Caco-2 (cell line): ENCODE measurements at regions not wholly inside any gene's neighbourhood (a gene's known extent, or its start where the extent isn't known, plus 50 kb on each side); places are given as distances from the start of the nearest gene placed in this dataset.

Source experiments
- BruUV-seq: library from RNA; stranded (reverse); fragments of 400-500 nt; replicated peaks from 2 replicates; lab custom pipeline; 2021; lab: Mats Ljungman, UMichigan
- CTCF ChIA-PET: fragments of 300-600 bp; sonication (Branson Sonifier 250); formaldehyde crosslinking; loops from one replicate; lab custom pipeline; 2022; ENCODE audit warnings: antibody characterized with exemption; lab: Charles Lee
- POLR2A ChIA-PET: fragments of 300-600 bp; sonication (Branson Sonifier 250); formaldehyde crosslinking; loops from one replicate; lab custom pipeline; 2022; ENCODE audit warnings: antibody characterized with exemption; lab: Charles Lee
- DNase-seq, 2 experiments: peaks; one replicate each; pipeline versions ENCODE4 v3.0.0 to v3.0.0-alpha.2; 2020 to 2022
- H3K27me3 ChIP-seq: replicated peaks from 2 replicates; pipeline ENCODE4 v1.6.0; 2011; ENCODE audit warnings: low read length; ENCODE audit not compliant: control insufficient read depth, insufficient read depth
- H3K36me3 ChIP-seq: 2 replicates; pipeline ENCODE4 v1.5.1; 2011; ENCODE audit warnings: low read length; ENCODE audit not compliant: control insufficient read depth, insufficient read depth
- H3K4me1 ChIP-seq: fragments of 250-450 bp; sonication (Bioruptor Pico); 2 replicates; pipeline ENCODE4 v1.5.1; 2020; ENCODE audit warnings: mild to moderate bottlenecking
- H3K4me3 ChIP-seq: 2 replicates; pipeline ENCODE4 v1.5.1; 2011; ENCODE audit warnings: low read depth, mild to moderate bottlenecking, control low read depth, low read length
- H3K9me3 ChIP-seq: fragments of 250-450 bp; sonication (Bioruptor Pico); 2 replicates; pipeline ENCODE4 v1.5.1; 2020; ENCODE audit warnings: mild to moderate bottlenecking, moderate library complexity
- H3K27ac Mint-ChIP-seq: one replicate; pipeline ENCODE4 v1.8.0; 2022; ENCODE audit warnings: mixed read lengths; ENCODE audit not compliant: unreplicated experiment
- H3K27me3 Mint-ChIP-seq: one replicate; pipeline ENCODE4 v1.8.0; 2022; ENCODE audit warnings: mixed read lengths; ENCODE audit not compliant: insufficient read depth, unreplicated experiment
- H3K36me3 Mint-ChIP-seq: one replicate; pipeline ENCODE4 v1.8.0; 2022; ENCODE audit warnings: mild to moderate bottlenecking, mixed read lengths; ENCODE audit not compliant: insufficient read depth, unreplicated experiment
- H3K4me1 Mint-ChIP-seq: one replicate; pipeline ENCODE4 v1.8.0; 2022; ENCODE audit warnings: low read depth, mixed read lengths; ENCODE audit not compliant: unreplicated experiment
- H3K4me3 Mint-ChIP-seq: one replicate; pipeline ENCODE4 v1.8.0; 2022; ENCODE audit warnings: mild to moderate bottlenecking, moderate library complexity, mixed read lengths; ENCODE audit not compliant: unreplicated experiment
- H3K9me3 Mint-ChIP-seq: one replicate; pipeline ENCODE4 v1.8.0; 2022; ENCODE audit warnings: mixed read lengths; ENCODE audit not compliant: unreplicated experiment
- CTCF ChIP-seq, 2 experiments: fragments of 200-600 bp in 1 of 2; IDR thresholded peaks; 1 replicate in 1 of 2; 2 replicates in 1 of 2; pipeline versions ENCODE4 v1.5.1 to v1.8.0; 2011 to 2022; ENCODE audit warnings: antibody characterized with exemption in 1 of 2, control low read depth in 1 of 2, inconsistent platforms in 1 of 2, low read depth in 1 of 2, low read length in 1 of 2, mild to moderate bottlenecking in 1 of 2, moderate library complexity in 1 of 2; ENCODE audit not compliant: insufficient read depth in 1 of 2, severe bottlenecking in 1 of 2, unreplicated experiment in 1 of 2
- intact Hi-C: fragments of 100-400 bp; cut with micrococcal nuclease; formaldehyde crosslinking; loops from one replicate; pipeline ENCODE4 v1.10.0; 2022; ENCODE audit not compliant: unreplicated experiment

- no peak overlapping the region for H3K27ac Mint-ChIP-seq
- Histone ChIP-seq H3K4me3 (no peak overlapping the region), H3K4me1 (no peaks in the 10 kb centered on the region), H3K9me3 (no peaks in the 10 kb centered on the region), H3K27me3 (no peaks in the 10 kb centered on the region), H3K36me3 (no peaks in the 10 kb centered on the region)
- H3K4me3 Mint-ChIP-seq, result no peak overlapping the region
- ChIA-PET CTCF (no interaction called here), POLR2A (no interaction called here)
- intact Hi-C loops, result no loop called here
- no peaks in the 10 kb centered on the region for H3K4me1 Mint-ChIP-seq
- no peak for TF ChIP-seq CTCF (IDR thresholded peaks at IDR 0.05; ENCODE audit: insufficient read depth in 1 of 2, low read depth in 1 of 2, low read length in 1 of 2, severe bottlenecking in 1 of 2, unreplicated experiment in 1 of 2)
- BruUV-seq, result no TSS peak
- no peak for DNase-seq
- no peaks in the 10 kb centered on the region for H3K9me3 Mint-ChIP-seq
- no peaks in the 10 kb centered on the region for H3K27me3 Mint-ChIP-seq
- no peaks in the 10 kb centered on the region for H3K36me3 Mint-ChIP-seq
Measured at GRCh38 chr5:164484948-164485347, 979.5 kb downstream of the MAT2B start.

- H3K27ac Mint-ChIP-seq, result no peak overlapping the region
- ChIA-PET POLR2A (no interaction called here), CTCF (no interaction called here)
- Histone ChIP-seq H3K9me3 (no peaks in the 10 kb centered on the region), H3K27me3 (no peaks in the 10 kb centered on the region), H3K36me3 (no peaks in the 10 kb centered on the region), H3K4me3 (no peak overlapping the region), H3K4me1 (no peaks in the 10 kb centered on the region)
- no peak for DNase-seq
- BruUV-seq, result no TSS peak
- H3K4me1 Mint-ChIP-seq, result no peaks in the 10 kb centered on the region
- no peak overlapping the region for H3K4me3 Mint-ChIP-seq
- no peaks in the 10 kb centered on the region for H3K9me3 Mint-ChIP-seq
- no peaks in the 10 kb centered on the region for H3K36me3 Mint-ChIP-seq
- H3K27me3 Mint-ChIP-seq, result no peaks in the 10 kb centered on the region
- TF ChIP-seq CTCF (IDR thresholded peaks at IDR 0.05; ENCODE audit: insufficient read depth in 1 of 2, low read depth in 1 of 2, low read length in 1 of 2, severe bottlenecking in 1 of 2, unreplicated experiment in 1 of 2), result no peak
- intact Hi-C loops, result no loop called here
Measured at GRCh38 chr5:164487939-164488338, 982.5 kb downstream of the MAT2B start.

GRCh38 chr5:164497311-164498064 lies 992.1 kb downstream of the MAT2B start:
- no TSS peak for BruUV-seq
- H3K27me3 ChIP-seq, result no peaks in the 10 kb centered on the region
- no peak for TF ChIP-seq CTCF (IDR thresholded peaks at IDR 0.05; ENCODE audit: insufficient read depth in 1 of 2, low read depth in 1 of 2, low read length in 1 of 2, severe bottlenecking in 1 of 2, unreplicated experiment in 1 of 2)
- CTCF ChIA-PET, result no interaction called here
- no peaks in the 10 kb centered on the region for H3K4me1 ChIP-seq
- DNase-seq, result no peak
- Mint-ChIP-seq H3K36me3 (no peaks in the 10 kb centered on the region), H3K27me3 (peaks cover 9% of the 10 kb centered on the region), H3K27ac (no peak overlapping the region), H3K4me1 (no peaks in the 10 kb centered on the region), H3K4me3 (no peak overlapping the region), H3K9me3 (no peaks in the 10 kb centered on the region)
- POLR2A ChIA-PET, result no interaction called here
- no peaks in the 10 kb centered on the region for H3K36me3 ChIP-seq
- H3K9me3 ChIP-seq, result no peaks in the 10 kb centered on the region
- intact Hi-C loops, result no loop called here
- no peak overlapping the region for H3K4me3 ChIP-seq
